ENCODE measurements at regions not wholly inside any gene's neighbourhood (a gene's known extent, or its start where the extent isn't known, plus 50 kb on each side); places are given as distances from the start of the nearest gene placed in this dataset.
A peak's percentile ranks its signal among the peaks of the same experiment; 100 is the strongest.

- DNase-seq (ENCODE audit: low read depth) = no peak
Measured at GRCh38 chr1:39107341-39108290, 81.5 kb downstream of the NDUFS5 start.

GRCh38 chr1:39109644-39110043, 83.5 kb downstream of the NDUFS5 start:
- DNase-seq (ENCODE audit: low read depth) = no peak

GRCh38 chr1:39110325-39110851, 84.2 kb downstream of the NDUFS5 start:
- no peak for DNase-seq (ENCODE audit: low read depth)

GRCh38 chr1:39110882-39111281, 84.7 kb downstream of the NDUFS5 start:
- no peak for DNase-seq (ENCODE audit: low read depth)

GRCh38 chr1:39113109-39113743, 87.1 kb downstream of the NDUFS5 start:
- no peak for DNase-seq (ENCODE audit: low read depth)

GRCh38 chr1:39115271-39116110, 89.0 kb upstream of the MACF1 start:
- peak; percentile 74 for DNase-seq (ENCODE audit: low read depth)

- DNase-seq (ENCODE audit: low read depth) = no peak
Measured at GRCh38 chr1:39116116-39116607, 88.3 kb upstream of the MACF1 start.

- DNase-seq (ENCODE audit: low read depth) = no peak
Measured at GRCh38 chr1:39116860-39117728, 87.4 kb upstream of the MACF1 start.

DNA sequence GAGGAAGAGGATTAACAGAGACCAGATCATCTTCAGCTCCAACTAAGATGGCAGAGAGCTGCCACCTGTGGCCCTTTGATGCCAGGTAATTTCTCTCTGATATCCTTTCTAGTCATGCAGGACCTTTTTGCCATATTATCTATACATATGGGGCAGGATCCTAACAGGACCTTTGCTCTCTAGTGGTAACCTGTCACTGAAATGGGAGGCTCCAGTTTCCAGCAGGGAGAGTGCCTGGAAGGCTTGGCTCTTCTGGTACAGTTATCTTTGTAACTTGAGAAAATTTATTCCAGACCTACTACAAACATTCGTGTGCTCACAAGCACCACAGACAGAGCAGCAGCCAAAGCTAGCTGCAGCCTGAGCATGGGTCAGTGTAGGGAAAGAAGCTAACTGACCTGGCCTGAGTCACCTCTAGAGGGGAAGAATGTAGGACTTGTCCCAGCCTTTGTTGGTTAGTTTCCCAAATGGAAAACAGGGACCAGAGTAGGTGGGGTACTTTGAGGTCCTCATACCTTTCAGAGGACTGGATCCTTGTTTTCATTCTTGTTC, 86.5 kb upstream of the MACF1 start:
- no peak for DNase-seq (ENCODE audit: low read depth)

- no peak for DNase-seq (ENCODE audit: low read depth)
Measured at GRCh38 chr1:39122056-39122455, 82.4 kb upstream of the MACF1 start.

DNA sequence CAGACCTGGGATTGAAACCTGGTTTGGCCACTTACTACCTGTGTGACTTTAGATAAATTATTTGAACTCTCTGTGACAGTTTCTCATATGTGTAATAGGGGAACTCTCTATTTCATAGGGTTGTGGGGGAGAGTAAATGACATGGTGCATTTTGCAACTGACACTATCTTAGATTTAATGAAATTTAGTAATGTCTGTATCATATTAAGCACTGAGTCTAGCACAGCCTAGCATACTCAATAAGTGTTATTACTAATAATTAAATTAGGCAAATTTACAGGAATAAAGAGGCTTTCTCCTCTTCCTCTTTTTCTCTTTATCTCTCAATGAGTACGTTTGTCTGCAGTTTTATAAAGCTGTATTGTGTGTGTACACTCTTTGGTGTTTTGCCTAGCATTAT, 80.2 kb upstream of the MACF1 start:
- DNase-seq (ENCODE audit: low read depth) = no peak

GRCh38 chr1:39127513-39127912, 77.0 kb upstream of the MACF1 start:
- DNase-seq (ENCODE audit: low read depth) = no peak

DNA sequence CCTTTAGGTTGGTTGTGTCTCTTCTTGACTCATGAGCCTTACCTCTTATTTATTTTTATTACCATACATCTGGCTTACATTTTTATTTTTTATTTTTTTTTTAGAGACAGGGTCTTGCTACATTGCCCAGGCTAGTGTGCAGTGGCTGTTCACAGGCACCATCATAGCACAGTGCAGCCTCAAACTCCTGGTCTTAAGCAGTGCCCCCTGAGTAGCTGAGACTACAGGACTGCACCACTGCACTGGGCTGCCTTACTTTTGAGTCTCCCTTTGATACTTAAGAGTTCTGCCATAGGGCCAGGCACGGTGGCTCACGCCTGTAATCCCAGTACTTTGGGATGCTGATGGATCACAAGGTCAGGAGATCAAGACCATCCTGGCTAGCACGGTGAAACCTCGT, 76.4 kb upstream of the MACF1 start:
- no peak for DNase-seq (ENCODE audit: low read depth)

DNA sequence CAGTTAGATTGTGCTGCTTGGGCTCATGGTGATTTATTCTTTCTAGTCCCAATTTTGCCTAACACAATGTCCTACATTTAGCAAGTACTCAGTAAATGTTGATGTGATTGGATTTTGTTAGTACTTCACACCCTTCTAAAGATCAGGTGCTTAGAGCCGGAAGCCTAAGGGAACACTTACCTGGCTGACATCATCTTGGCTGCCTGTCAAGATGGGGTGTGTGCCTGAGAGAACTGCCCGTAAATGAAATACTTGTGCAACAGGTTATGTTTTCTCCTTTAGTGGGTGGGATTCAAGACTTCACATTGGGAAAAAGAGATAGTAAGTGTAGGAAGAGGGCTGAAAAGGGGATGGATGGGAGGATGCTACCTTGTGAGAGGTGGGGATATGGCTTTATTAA, 75.5 kb upstream of the MACF1 start:
- DNase-seq (ENCODE audit: low read depth) = no peak

DNA sequence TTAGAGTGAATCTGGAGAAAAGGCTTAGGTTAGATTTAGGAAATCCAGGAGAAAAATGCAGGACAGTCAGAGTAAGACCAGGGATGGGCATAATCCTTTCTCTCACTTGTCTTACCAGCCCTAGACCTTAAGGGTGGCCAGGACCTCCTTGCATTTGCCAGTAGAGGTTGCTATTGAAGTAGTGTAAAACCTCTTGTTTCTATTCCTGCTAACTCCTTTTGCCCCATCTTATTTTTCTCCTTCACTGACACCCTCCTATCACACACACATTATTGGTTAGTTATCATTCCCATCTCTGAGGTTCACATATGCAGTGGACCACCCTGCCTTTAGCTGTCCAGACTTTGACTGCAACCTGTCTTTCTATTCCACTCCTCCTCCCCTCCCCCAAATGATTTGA, 75.0 kb upstream of the MACF1 start:
- DNase-seq (ENCODE audit: low read depth) = no peak

DNA sequence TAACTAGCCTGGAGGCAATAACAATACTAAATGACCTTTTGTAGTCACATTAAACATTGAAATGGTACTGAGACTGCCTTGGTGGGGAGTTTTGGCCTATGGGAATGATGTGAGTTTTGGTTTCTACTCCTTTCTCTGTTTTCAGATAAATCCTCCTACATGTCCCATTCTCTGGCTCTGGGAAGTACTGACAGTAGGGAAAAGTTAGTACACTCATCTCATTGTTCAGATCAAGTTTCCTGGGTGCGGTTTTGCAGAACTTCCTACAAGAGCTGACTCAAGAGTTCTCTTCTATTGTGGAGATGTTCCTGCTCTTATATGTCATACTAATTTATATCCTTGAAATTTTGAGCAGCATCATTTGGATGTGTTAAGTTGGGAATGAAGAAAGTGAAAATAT, 74.2 kb upstream of the MACF1 start:
- peak; percentile 84 for DNase-seq (ENCODE audit: low read depth)

GRCh38 chr1:39131940-39132339, 72.6 kb upstream of the MACF1 start:
- DNase-seq (ENCODE audit: low read depth) = no peak

- no peak for DNase-seq (ENCODE audit: low read depth)
Measured at GRCh38 chr1:39132505-39133339, 71.8 kb upstream of the MACF1 start.

DNA sequence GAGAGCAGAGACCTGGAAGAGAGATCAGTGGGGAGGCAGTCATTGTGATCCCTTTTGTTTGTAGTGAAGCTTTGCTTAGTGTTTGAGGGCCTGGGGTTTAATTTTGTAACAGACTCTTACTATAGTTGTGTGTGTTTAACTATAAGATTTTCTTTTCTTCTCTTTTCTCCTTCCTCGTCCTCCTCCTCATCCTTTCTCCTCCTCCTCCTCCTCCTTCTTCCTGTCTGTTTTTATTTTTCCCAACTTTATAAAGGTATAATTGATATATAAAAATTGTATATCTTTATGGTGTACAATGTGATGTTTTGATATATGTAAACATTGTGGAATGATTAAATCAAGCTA, 71.2 kb upstream of the MACF1 start:
- DNase-seq (ENCODE audit: low read depth) = no peak

GRCh38 chr1:39134768-39135333, 69.6 kb upstream of the MACF1 start:
- no peak for DNase-seq (ENCODE audit: low read depth)
